ENCODE measurements at regions not wholly inside any gene's neighbourhood (a gene's known extent, or its start where the extent isn't known, plus 50 kb on each side); places are given as distances from the start of the nearest gene placed in this dataset.
"Not testable (repeated sequence)": the region's sequence is repeated elsewhere in the genome, so short reads cannot be mapped to it uniquely, and the experiment has no call there.

DNA sequence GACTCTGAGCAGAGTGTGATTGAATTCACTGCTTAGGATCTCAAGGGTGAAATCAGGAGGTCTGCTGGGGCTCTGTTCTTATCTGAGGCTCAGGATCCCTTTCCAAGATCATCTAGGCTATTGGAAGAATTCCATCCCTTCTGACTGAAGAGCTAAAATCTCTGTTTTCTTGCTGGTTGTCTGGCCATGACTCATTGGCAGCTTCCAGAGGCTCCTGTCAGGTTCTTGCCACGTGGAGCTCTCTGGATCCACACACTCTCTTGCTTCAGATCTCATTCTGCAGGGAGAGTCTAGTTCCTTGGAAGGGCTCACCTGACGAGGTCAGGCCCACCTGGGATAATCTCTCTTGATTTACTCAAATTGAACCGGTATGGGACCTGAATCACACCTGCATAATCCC lies 930.7 kb downstream of the CDH8 start:
- H3K27ac ChIP-seq = no peak overlapping the region
- H3K79me2 ChIP-seq (ENCODE audit: low read depth) = no peaks in the 10 kb centered on the region
- H3K9me2 ChIP-seq (ENCODE audit: insufficient read depth) = no peaks in the 10 kb centered on the region
- no peaks in the 10 kb centered on the region for H4K20me1 ChIP-seq (ENCODE audit: insufficient read depth)
- H3K4me3 ChIP-seq = no peak overlapping the region
- ChIA-PET POLR2A (ENCODE audit: unreplicated experiment) (no interaction called here), CTCF (no interaction called here)
- H3K4me2 ChIP-seq = no peak overlapping the region
- no peak for DNase-seq
- H2AFZ ChIP-seq = no peak overlapping the region
- intact Hi-C loops (cut with micrococcal nuclease; ENCODE audit: unreplicated experiment) = no loop called here
- TF ChIP-seq, protein P1, sequence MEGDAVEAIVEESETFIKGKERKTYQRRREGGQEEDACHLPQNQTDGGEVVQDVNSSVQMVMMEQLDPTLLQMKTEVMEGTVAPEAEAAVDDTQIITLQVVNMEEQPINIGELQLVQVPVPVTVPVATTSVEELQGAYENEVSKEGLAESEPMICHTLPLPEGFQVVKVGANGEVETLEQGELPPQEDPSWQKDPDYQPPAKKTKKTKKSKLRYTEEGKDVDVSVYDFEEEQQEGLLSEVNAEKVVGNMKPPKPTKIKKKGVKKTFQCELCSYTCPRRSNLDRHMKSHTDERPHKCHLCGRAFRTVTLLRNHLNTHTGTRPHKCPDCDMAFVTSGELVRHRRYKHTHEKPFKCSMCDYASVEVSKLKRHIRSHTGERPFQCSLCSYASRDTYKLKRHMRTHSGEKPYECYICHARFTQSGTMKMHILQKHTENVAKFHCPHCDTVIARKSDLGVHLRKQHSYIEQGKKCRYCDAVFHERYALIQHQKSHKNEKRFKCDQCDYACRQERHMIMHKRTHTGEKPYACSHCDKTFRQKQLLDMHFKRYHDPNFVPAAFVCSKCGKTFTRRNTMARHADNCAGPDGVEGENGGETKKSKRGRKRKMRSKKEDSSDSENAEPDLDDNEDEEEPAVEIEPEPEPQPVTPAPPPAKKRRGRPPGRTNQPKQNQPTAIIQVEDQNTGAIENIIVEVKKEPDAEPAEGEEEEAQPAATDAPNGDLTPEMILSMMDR (conservative IDR thresholded peaks at IDR 0.05) = no peak
- TF ChIP-seq EZH2 (IDR thresholded peaks at IDR 0.05; ENCODE audit: low read depth) = no peak
- no peaks in the 10 kb centered on the region for H3K4me1 ChIP-seq (replicated peaks; ENCODE audit: insufficient read depth)
- H3F3A ChIP-seq (ENCODE audit: insufficient read depth, low read depth) = no peaks in the 10 kb centered on the region
- BruUV-seq (replicated peaks) = no TSS peak
- no peaks in the 10 kb centered on the region for H3K36me3 ChIP-seq (ENCODE audit: low read depth)
- H3K27me3 ChIP-seq (ENCODE audit: insufficient read depth, low read depth) = no peaks in the 10 kb centered on the region
- no peaks in the 10 kb centered on the region for H3K9me3 ChIP-seq (ENCODE audit: insufficient read depth, low read depth)

DNA sequence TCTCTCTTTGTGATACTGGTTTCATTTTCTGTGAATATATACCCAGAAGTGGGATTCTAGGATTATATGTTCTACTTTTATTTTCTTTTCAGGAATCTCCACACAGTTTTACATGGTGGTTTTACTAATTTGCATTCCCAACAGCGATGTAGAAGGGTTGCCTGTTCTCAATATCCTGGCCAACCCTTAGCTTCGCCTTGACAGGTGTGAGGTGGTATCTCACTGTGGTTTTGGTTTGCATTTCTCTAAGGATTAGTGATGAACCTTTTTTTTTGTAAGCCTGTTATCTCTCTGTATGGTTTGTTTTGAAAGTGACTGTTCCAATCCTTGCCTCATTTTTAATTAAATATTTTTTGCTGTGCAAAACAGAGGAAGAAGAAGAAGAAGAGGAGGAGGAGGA lies 937.7 kb downstream of the CDH8 start:
- no peak for DNase-seq
- Histone ChIP-seq H3K9me2 (ENCODE audit: insufficient read depth) (no peaks in the 10 kb centered on the region), H3F3A (ENCODE audit: insufficient read depth, low read depth) (no peaks in the 10 kb centered on the region), H3K36me3 (ENCODE audit: low read depth) (no peaks in the 10 kb centered on the region), H3K79me2 (ENCODE audit: low read depth) (no peaks in the 10 kb centered on the region), H3K27me3 (ENCODE audit: insufficient read depth, low read depth) (no peaks in the 10 kb centered on the region), H2AFZ (no peak overlapping the region), H3K27ac (no peak overlapping the region), H4K20me1 (ENCODE audit: insufficient read depth) (no peaks in the 10 kb centered on the region), H3K4me1 (replicated peaks; ENCODE audit: insufficient read depth) (no peaks in the 10 kb centered on the region), H3K4me3 (no peak overlapping the region), H3K9me3 (ENCODE audit: insufficient read depth, low read depth) (no peaks in the 10 kb centered on the region), H3K4me2 (no peak overlapping the region)
- intact Hi-C loops (cut with micrococcal nuclease; ENCODE audit: unreplicated experiment) = no loop called here
- no TSS peak for BruUV-seq (replicated peaks)
- TF ChIP-seq, protein P1 (conservative IDR thresholded peaks at IDR 0.05) = no peak
- POLR2A ChIA-PET (ENCODE audit: unreplicated experiment) = no interaction called here
- CTCF ChIA-PET = no interaction called here

DNA sequence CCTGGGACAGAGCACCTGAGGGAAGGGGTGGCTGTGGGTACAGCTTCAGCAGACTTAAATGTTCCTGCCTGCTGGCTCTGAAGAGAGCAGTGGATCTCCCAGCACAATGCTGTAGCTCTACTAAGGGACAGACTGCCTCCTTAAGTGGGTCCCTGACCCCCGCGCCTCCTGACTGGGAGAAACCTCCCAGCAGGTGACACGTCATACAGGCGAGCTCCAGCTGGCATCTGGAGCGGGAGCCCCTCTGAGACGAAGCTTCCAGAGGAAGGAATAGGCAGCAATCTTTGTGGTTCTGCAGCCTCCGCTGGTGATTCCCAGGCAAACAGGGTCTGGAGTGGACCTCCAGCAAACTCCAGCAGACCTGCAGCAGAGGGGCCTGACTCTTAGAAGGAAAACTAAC lies 944.9 kb downstream of the CDH8 start:
- H4K20me1 ChIP-seq (ENCODE audit: insufficient read depth); H3K27me3 ChIP-seq (ENCODE audit: insufficient read depth, low read depth); H3K36me3 ChIP-seq (ENCODE audit: low read depth); H3K9me2 ChIP-seq (ENCODE audit: insufficient read depth); H3K4me1 ChIP-seq (replicated peaks; ENCODE audit: insufficient read depth); H3K9me3 ChIP-seq (ENCODE audit: insufficient read depth, low read depth); H3F3A ChIP-seq (ENCODE audit: insufficient read depth, low read depth); H2AFZ ChIP-seq; H3K4me2 ChIP-seq; H3K4me3 ChIP-seq; H3K79me2 ChIP-seq (ENCODE audit: low read depth); intact Hi-C loops (cut with micrococcal nuclease; ENCODE audit: unreplicated experiment); POLR2A ChIA-PET (ENCODE audit: unreplicated experiment); H3K27ac ChIP-seq; DNase-seq; CTCF ChIA-PET; BruUV-seq (replicated peaks): not testable (repeated sequence)

DNA sequence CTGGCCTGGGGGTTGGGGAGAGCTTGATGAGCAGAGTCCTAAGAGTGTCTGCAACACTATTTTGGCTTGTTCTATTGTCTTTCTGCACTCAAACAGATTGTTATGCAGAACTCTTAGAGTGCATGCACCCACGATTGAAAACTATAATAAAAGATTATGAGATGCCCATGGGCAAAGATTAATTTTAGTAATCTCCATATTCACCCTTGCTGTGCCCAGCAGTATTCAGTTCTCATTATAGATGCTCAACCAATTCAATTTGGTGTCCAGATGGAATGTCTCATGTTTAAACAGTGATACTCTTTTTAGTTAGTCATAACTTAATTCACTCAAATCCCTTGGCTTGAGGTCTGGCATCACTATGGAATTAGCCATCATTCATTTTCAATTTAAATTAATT lies 952.5 kb downstream of the CDH8 start:
- Histone ChIP-seq H3K27me3 (ENCODE audit: insufficient read depth, low read depth) (no peaks in the 10 kb centered on the region), H3K36me3 (ENCODE audit: low read depth) (no peaks in the 10 kb centered on the region), H3K4me2 (no peak overlapping the region), H3K79me2 (ENCODE audit: low read depth) (no peaks in the 10 kb centered on the region), H4K20me1 (ENCODE audit: insufficient read depth) (no peaks in the 10 kb centered on the region), H2AFZ (no peak overlapping the region), H3F3A (ENCODE audit: insufficient read depth, low read depth) (no peaks in the 10 kb centered on the region), H3K4me3 (no peak overlapping the region), H3K9me3 (ENCODE audit: insufficient read depth, low read depth) (no peaks in the 10 kb centered on the region), H3K4me1 (replicated peaks; ENCODE audit: insufficient read depth) (no peaks in the 10 kb centered on the region), H3K9me2 (ENCODE audit: insufficient read depth) (no peaks in the 10 kb centered on the region), H3K27ac (no peak overlapping the region)
- intact Hi-C loops (cut with micrococcal nuclease; ENCODE audit: unreplicated experiment) = no loop called here
- ChIA-PET CTCF (no interaction called here), POLR2A (ENCODE audit: unreplicated experiment) (no interaction called here)
- BruUV-seq (replicated peaks) = no TSS peak
- TF ChIP-seq, protein P1 (conservative IDR thresholded peaks at IDR 0.05) = no peak
- no peak for TF ChIP-seq EZH2 (IDR thresholded peaks at IDR 0.05; ENCODE audit: low read depth)
- DNase-seq = no peak

Measured in PC-9 (cell line).